T follicular helper cell (primary cell): ENCODE measurements at regions not wholly inside any gene's neighbourhood (a gene's known extent, or its start where the extent isn't known, plus 50 kb on each side); places are given as distances from the start of the nearest gene placed in this dataset.
"Not testable (repeated sequence)": the region's sequence is repeated elsewhere in the genome, so short reads cannot be mapped to it uniquely, and the experiment has no call there.

Source experiments
- DNase-seq: peaks from one replicate; pipeline ENCODE4 v3.0.0-alpha.2; 2020; ENCODE audit warnings: low read depth

GRCh38 chr14:53670701-53671100, 285.9 kb downstream of the BMP4 start:
- DNase-seq: no peak

GRCh38 chr14:53668897-53669296, 287.7 kb downstream of the BMP4 start:
- DNase-seq: no peak

GRCh38 chr14:53663709-53664108, 292.9 kb downstream of the BMP4 start:
- no peak for DNase-seq

DNA sequence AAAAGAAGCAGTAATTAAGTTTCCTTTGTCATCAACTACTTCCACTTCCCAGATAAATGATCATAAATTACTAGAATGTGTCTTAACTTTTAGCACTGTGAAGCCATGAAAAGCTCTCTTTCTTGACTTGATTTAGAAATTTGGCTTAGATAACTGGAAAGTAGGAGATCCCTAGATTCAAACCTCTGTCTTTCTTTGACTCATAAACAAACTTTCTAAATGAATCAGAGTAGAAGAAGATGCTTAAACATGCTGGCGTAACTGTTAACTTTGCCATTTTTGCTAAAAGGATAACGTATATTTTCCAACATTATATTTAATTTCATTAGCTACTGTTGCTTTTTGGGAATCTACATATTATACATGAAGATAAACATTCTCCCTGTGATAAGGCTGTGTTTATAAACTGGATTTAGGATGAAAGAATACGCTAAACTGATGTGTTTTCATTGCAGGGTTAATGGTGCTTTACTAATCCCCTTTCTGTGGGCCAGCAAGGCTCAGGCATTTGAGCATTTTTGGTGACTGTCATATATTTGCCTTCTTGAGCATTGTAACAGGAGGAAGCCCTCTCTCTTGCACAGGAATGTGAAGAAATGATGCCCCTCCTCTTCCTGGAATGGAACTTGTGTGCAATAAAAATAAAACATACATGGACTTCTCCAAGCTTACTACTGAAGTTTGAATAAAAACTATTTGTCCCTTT, 301.4 kb downstream of the BMP4 start:
- no peak for DNase-seq

DNA sequence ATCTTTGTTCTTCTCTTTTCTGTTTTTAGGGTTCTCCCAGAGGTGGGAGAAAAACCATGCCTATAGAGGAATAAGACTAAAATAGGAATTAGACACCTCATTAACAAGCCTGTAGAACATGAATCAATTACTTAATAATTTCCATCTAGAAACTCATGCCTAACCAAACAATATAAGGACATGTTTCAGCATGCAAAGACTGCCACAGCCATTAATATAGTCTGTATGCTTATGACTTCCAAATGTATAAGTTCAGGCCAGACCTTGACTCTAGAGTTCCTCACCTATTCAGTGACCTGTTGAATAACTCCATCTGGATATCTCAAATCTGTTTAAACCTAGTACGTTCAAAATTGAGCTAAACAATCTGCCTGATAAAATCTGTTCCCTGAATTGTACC, 304.6 kb downstream of the BMP4 start:
- no peak for DNase-seq

DNA sequence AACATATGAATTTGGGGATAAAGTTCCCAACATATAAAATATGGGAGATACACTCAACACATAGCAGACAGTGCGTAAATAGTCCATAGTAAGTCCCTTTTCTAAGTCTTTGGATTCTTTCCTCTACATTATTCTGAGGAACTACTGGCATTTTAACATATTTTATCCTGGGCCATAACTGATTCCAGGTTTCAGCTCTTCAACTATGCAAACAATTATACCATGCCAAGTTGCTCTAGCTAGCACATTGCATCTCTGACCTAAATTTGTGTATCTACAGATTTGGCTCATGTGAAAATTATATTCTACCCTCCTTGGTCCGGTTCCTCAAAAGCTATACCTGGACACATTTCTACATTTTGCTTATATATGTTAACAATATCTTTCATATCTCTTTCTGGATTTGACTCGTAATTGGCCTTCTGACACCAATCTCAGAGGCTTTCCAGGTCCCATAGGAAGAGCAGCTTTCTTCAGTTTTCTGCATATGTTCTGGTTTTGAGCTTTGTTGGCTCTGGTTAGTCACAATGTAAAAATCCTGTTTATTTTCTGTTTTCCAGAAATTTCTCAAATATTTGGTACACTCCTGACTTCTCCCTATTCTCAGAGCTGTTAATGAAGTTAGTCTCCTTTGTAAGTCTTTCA, 305.4 kb downstream of the BMP4 start:
- no peak for DNase-seq

DNA sequence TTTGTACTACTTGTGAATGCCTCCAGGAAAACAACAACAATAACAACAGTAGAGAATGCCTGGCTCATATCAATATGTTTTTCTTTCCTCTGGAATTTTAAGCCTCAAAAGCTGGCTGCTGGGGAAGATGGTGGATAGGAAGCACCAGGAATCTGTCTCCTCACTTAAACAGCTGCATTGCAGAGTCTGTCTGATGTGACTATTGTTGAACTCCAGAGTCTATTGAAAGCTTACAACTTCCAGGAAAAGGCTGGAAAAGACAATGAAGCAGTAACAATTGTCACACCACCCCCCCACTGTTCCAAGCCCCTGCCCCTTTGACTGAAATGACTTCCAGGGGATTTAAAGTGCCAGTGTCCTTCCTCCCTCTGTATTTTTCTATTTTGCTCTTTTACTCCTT, 309.7 kb downstream of the BMP4 start:
- DNase-seq: no peak

GRCh38 chr14:53640695-53641094, 315.9 kb downstream of the BMP4 start:
- DNase-seq: no peak

- DNase-seq: no peak
Observed at GRCh38 chr14:53638966-53639365, 317.7 kb downstream of the BMP4 start.

DNA sequence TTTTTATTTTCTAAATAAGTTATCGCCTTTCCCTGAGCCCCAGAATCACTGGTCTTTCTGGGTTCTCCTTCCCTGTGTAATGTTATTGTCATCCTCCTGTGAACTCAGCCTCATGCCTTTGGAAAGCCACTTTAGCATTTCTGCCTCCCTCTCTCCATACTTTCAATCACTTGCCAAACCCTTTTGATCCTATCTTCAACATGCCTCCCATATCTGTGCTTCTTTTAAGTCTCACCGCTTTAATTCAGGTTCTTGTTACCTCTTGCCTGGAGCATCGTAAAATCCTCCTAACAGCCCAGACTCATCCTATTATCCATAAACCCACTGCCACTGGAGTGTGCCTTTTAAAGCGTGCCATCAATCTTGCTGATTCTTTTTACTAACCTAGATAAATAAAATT, 321.8 kb downstream of the BMP4 start:
- DNase-seq: no peak

DNA sequence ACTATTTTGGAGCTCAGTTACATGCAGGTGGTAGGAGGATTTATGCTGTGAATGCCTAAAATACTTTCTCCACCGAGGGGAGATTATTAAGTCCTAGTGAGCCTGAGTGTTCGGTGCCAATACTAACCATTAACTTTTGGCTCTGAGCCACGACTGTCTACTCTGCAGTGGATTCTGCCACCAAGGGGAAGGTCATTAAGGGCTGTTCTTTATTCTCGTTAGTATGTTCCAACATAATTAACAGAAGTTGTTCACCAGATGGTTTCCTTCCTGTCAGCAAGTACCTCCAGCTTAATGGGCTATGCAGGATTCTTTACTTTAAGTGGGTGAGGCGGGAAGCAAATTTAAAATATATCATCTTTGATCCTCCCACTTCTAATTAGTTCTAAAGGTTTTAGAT, 326.3 kb downstream of the BMP4 start:
- no peak for DNase-seq

GRCh38 chr14:53628732-53629430, 327.7 kb downstream of the BMP4 start:
- no peak for DNase-seq

GRCh38 chr14:53628261-53628660, 328.4 kb downstream of the BMP4 start:
- DNase-seq: no peak

DNA sequence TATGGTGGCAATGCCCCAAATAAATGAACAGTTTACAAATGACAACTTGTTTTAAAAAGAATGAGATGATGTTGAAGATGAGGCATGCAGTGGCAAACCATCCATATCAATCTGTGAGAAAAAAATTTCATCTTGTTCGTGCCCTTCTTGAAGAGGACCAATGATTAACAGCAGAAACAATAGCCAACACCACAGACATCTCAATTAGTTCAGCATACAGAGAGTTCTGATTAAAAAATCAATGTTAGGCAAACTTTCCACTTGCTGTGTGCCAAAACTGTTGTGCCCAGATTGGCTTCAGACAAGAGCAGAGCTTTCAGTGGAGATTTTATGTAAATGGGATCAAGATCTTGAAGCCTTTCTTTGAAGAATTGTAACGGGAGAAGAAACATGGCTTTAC, 329.9 kb downstream of the BMP4 start:
- DNase-seq: no peak

DNA sequence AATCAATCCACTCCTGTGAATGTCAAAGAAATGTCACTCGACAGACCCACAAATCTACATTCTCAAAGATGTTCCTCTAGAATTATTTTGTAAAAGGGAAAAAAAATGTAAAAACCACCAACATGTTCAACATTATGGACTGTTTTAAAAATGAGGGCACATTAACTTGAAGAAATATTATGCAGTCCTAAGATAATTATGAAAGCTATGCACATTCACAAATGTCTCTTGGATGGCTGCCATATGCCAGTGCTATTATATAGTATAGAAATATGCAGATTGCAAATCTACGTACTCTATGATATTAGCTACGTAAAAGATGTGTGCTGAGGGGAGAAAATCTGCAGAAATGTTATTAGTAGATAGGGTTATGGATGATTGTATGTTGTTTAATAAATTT, 334.2 kb downstream of the BMP4 start:
- DNase-seq: no peak

GRCh38 chr14:53621921-53622320, 334.7 kb downstream of the BMP4 start:
- no peak for DNase-seq

GRCh38 chr14:53621433-53621832, 335.2 kb downstream of the BMP4 start:
- no peak for DNase-seq

DNA sequence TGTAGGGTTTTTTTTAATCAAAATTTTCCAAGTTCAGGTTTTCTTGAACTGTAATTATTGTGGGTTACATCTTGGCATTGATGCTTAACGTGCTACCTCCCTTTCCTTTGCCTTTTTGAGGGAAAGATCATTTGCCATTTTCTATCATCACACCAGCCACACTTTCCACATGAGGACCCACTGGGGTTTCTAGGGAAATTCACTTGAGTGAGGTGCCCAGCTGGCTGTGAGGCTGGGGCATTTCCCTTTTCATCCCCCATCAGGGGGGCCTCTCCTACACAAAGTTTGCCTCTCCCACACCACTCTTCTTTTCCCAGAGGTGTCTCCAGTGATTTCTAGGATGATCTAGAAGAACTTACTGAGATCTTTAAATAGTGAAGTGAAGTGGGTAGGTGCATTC, 335.7 kb downstream of the BMP4 start:
- no peak for DNase-seq

DNA sequence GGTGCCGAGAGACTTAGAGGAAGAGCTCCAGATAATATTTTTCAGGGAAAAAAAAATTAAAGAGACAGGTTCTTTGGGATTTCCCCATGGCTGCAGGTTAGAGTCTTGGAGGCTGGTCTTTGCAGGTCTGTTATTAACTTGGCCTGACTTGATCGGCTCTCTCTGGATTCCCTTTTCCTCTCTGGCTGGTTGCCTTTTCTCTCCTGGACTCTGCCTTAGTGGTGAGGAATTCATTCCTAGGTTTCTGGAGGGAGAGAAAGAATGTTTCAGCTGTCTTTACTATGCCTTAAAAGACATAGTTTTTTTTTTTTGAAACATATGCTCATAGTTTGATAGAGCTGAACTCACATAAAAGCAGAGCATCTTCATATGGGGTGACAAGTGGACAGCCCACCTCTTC, 336.3 kb downstream of the BMP4 start:
- DNase-seq: no peak

- DNase-seq: no peak
Observed at GRCh38 chr14:53619691-53620231, 336.9 kb downstream of the BMP4 start.

DNA sequence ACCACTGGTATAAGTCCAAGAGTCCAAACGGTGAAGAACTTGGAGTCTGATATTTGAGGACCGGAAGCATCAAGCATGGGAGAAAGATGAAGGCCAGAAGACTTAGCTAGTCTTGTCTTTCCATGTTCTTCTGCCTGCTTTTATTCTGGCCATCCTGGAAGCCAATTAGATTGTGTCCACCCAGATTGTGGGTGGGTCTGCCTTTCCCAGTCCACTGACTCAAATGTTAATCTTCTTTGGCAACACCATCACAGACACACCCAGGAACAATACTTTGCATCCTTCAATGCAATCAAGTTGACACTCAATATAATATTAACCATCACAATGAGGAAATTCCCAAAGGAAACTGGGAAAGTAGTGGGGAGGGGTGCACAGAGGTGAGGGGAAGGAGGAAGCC, 340.1 kb downstream of the BMP4 start:
- DNase-seq: not testable (repeated sequence)

GRCh38 chr14:53615252-53615651, 341.4 kb downstream of the BMP4 start:
- DNase-seq: no peak
